H1 (cell line): ENCODE measurements at regions not wholly inside any gene's neighbourhood (a gene's known extent, or its start where the extent isn't known, plus 50 kb on each side); places are given as distances from the start of the nearest gene placed in this dataset.

ENCODE experiments used
- CTCF ChIA-PET: fragments of 300-600 bp; sonication (Branson Sonifier 250); formaldehyde crosslinking; loops from one replicate; lab custom pipeline; 2021; ENCODE audit not compliant: partially characterized antibody; lab: Charles Lee
- POLR2A ChIA-PET: fragments of 300-600 bp; sonication (Branson Sonifier 250); formaldehyde crosslinking; loops from one replicate; lab custom pipeline; 2021; ENCODE audit warnings: inconsistent platforms; ENCODE audit not compliant: partially characterized antibody; lab: Charles Lee
- DNase-seq, 2 experiments: peaks; one replicate each; pipeline versions ENCODE4 v3.0.0 to v3.0.0-alpha.2; 2010 to 2022; ENCODE audit warnings: low spot score in 2 of 2, low read depth in 1 of 2, mixed read lengths in 1 of 2
- FAIRE-seq: peaks from 2 replicates; lab custom pipeline; 2011; peaks lifted over from hg19 to GRCh38; lab: Jason Lieb, UNC
- H2AFZ ChIP-seq: 2 replicates; pipeline ENCODE4 v1.8.1; 2012; ENCODE audit warnings: low read length, inconsistent platforms
- H2AK5ac ChIP-seq: 2 replicates; pipeline ENCODE4 v1.6.1; 2013; ENCODE audit warnings: low read depth, low read length
- H2BK120ac ChIP-seq: replicated peaks from 2 replicates; pipeline ENCODE3; 2013; ENCODE audit warnings: low read depth, low read length, inconsistent platforms
- H2BK12ac ChIP-seq: 2 replicates; pipeline ENCODE4 v1.6.1; 2013; ENCODE audit warnings: low read depth, low read length
- H2BK15ac ChIP-seq: 2 replicates; pipeline ENCODE4 v1.6.1; 2013; ENCODE audit warnings: low read length
- H2BK20ac ChIP-seq: 2 replicates; pipeline ENCODE4 v1.6.1; 2013; ENCODE audit warnings: low read length
- H2BK5ac ChIP-seq: 2 replicates; pipeline ENCODE4 v1.6.1; 2013; ENCODE audit warnings: low read depth, low read length
- H3K14ac ChIP-seq: 2 replicates; pipeline ENCODE4 v1.6.1; 2013; ENCODE audit warnings: inconsistent platforms; ENCODE audit not compliant: insufficient read length
- H3K18ac ChIP-seq: 2 replicates; pipeline ENCODE4 v1.6.1; 2013; ENCODE audit warnings: low read length; ENCODE audit errors: extremely low read depth
- H3K23ac ChIP-seq: 2 replicates; pipeline ENCODE4 v1.6.1; 2013; ENCODE audit warnings: inconsistent platforms; ENCODE audit not compliant: insufficient read length
- H3K23me2 ChIP-seq: 2 replicates; pipeline ENCODE4 v1.6.1; 2013; ENCODE audit warnings: low read depth, low read length
- H3K27ac ChIP-seq: 2 replicates; pipeline ENCODE4 v1.6.1; 2011; ENCODE audit warnings: low read depth, low read length, inconsistent platforms
- H3K27me3 ChIP-seq, 4 experiments: replicated peaks in 1 of 4; 1 replicate in 1 of 4; 2 replicates in 3 of 4; pipeline versions ENCODE4 v1.6.1 to v1.8.1; 2011 to 2013; ENCODE audit warnings: low read length in 3 of 4, mild to moderate bottlenecking in 3 of 4, inconsistent platforms in 2 of 4, mixed read lengths in 2 of 4, moderate library complexity in 1 of 4; ENCODE audit not compliant: control insufficient read depth in 3 of 4, insufficient read depth in 3 of 4; ENCODE audit errors: extremely low read depth in 1 of 4
- H3K36me3 ChIP-seq, 4 experiments: 2 replicates each; pipeline versions ENCODE4 v1.6.1 to v1.8.1; 2011 to 2013; ENCODE audit warnings: mild to moderate bottlenecking in 4 of 4, low read length in 3 of 4, moderate library complexity in 2 of 4, control low read depth in 1 of 4, inconsistent platforms in 1 of 4; ENCODE audit not compliant: insufficient read depth in 4 of 4, control insufficient read depth in 2 of 4
- H3K4ac ChIP-seq: replicated peaks from 2 replicates; pipeline ENCODE3; 2013; ENCODE audit warnings: low read length, low read depth, mixed read lengths, inconsistent platforms; ENCODE audit not compliant: insufficient read length
- H3K4me1 ChIP-seq, 4 experiments: replicated peaks in 1 of 4; 1 replicate in 1 of 4; 2 replicates in 3 of 4; pipeline versions ENCODE4 v1.6.1 to v1.8.1; 2011 to 2013; ENCODE audit warnings: low read length in 3 of 4, inconsistent platforms in 2 of 4, mixed read lengths in 1 of 4; ENCODE audit not compliant: insufficient read depth in 4 of 4, control insufficient read depth in 3 of 4
- H3K4me2 ChIP-seq, 2 experiments: 2 replicates each; pipeline versions ENCODE4 v1.6.1 to v1.8.1; 2011 to 2013; ENCODE audit warnings: low read depth in 2 of 2, low read length in 2 of 2, control low read depth in 1 of 2, inconsistent platforms in 1 of 2, mild to moderate bottlenecking in 1 of 2; ENCODE audit not compliant: insufficient read depth in 1 of 2
- H3K4me3 ChIP-seq, 4 experiments: fragments of 200-600, 300-600 bp in 1 of 4; sonication (generic), shearing (Covaris generic), sonication (Bioruptor Twin) in 1 of 4; 2 replicates each; pipeline versions ENCODE4 v1.5.1 to v1.8.1; 2011 to 2016; ENCODE audit warnings: low read length in 4 of 4, low read depth in 3 of 4, control low read depth in 2 of 4, inconsistent platforms in 2 of 4, mild to moderate bottlenecking in 2 of 4, mixed read lengths in 1 of 4, moderate library complexity in 1 of 4; ENCODE audit not compliant: insufficient read depth in 2 of 4; ENCODE audit errors: extremely low read depth in 1 of 4
- H3K56ac ChIP-seq: replicated peaks from 2 replicates; pipeline ENCODE3; 2013; ENCODE audit warnings: low read depth, mild to moderate bottlenecking, mixed read lengths, low read length, inconsistent platforms; ENCODE audit not compliant: insufficient read length
- H3K79me1 ChIP-seq: 2 replicates; pipeline ENCODE4 v1.6.1; 2013; ENCODE audit warnings: low read depth, low read length, control low read depth
- H3K79me2 ChIP-seq, 2 experiments: 2 replicates each; pipeline versions ENCODE4 v1.6.1 to v1.8.1; 2012 to 2013; ENCODE audit warnings: low read length in 2 of 2, mild to moderate bottlenecking in 2 of 2, inconsistent platforms in 1 of 2; ENCODE audit not compliant: insufficient read depth in 2 of 2, control insufficient read depth in 1 of 2
- H3K9ac ChIP-seq, 4 experiments: replicated peaks in 1 of 4; 1 replicate in 1 of 4; 2 replicates in 3 of 4; pipeline versions ENCODE4 v1.6.1 to v1.8.1; 2011 to 2013; ENCODE audit warnings: low read depth in 3 of 4, low read length in 3 of 4, control low read depth in 2 of 4, mild to moderate bottlenecking in 2 of 4, moderate library complexity in 2 of 4, inconsistent platforms in 1 of 4; ENCODE audit errors: extremely low read depth in 1 of 4
- H3K9me3 ChIP-seq, 2 experiments: 2 replicates each; pipeline versions ENCODE4 v1.6.1 to v1.8.1; 2012 to 2013; ENCODE audit warnings: mild to moderate bottlenecking in 2 of 2, moderate library complexity in 2 of 2, control low read depth in 1 of 2, inconsistent platforms in 1 of 2, low read depth in 1 of 2, low read length in 1 of 2, mixed read lengths in 1 of 2; ENCODE audit not compliant: insufficient read depth in 2 of 2
- H4K20me1 ChIP-seq, 2 experiments: replicated peaks in 1 of 2; 2 replicates each; pipeline versions ENCODE3 to v1.8.1; 2011 to 2013; ENCODE audit warnings: inconsistent platforms in 2 of 2, low read length in 2 of 2, mild to moderate bottlenecking in 1 of 2; ENCODE audit not compliant: insufficient read depth in 2 of 2, control insufficient read depth in 1 of 2
- H4K5ac ChIP-seq: 2 replicates; pipeline ENCODE4 v1.6.1; 2013; ENCODE audit warnings: low read length, low read depth, mixed read lengths, inconsistent platforms; ENCODE audit not compliant: insufficient read length
- H4K8ac ChIP-seq: 2 replicates; pipeline ENCODE4 v1.8.0; 2013; ENCODE audit warnings: mild to moderate bottlenecking, moderate library complexity, low read length, inconsistent platforms; ENCODE audit not compliant: insufficient read depth; ENCODE audit errors: extremely low read depth
- H4K91ac ChIP-seq: replicated peaks from 2 replicates; pipeline ENCODE3; 2013; ENCODE audit warnings: low read length, mixed read lengths, inconsistent platforms; ENCODE audit not compliant: insufficient read length
- ASH2L ChIP-seq: fragments of 200-600, 300-600 bp; sonication (generic); IDR thresholded peaks from one replicate; pipeline ENCODE4 v1.7.1; 2017; ENCODE audit warnings: low read length
- CHD2 ChIP-seq: IDR thresholded peaks from 2 replicates; pipeline ENCODE4 v1.6.1; 2012; ENCODE audit warnings: low read length, improper control_type of control experiment
- CREB1 ChIP-seq: IDR thresholded peaks from 2 replicates; pipeline ENCODE4 v1.6.1; 2012; ENCODE audit warnings: inconsistent platforms
- GTF2F1 ChIP-seq: IDR thresholded peaks from 2 replicates; pipeline ENCODE4 v1.6.1; 2012; ENCODE audit warnings: low read depth, low read length, improper control_type of control experiment, borderline replicate concordance
- NRF1 ChIP-seq: IDR thresholded peaks from 2 replicates; pipeline ENCODE4 v1.6.1; 2011; ENCODE audit warnings: mild to moderate bottlenecking, low read depth, low read length, improper control_type of control experiment
- POLR2AphosphoS5 ChIP-seq: IDR thresholded peaks from 2 replicates; pipeline ENCODE4 v1.6.1; 2011; ENCODE audit warnings: low read depth, low read length
- RNF2 ChIP-seq: fragments of 200-900, 300-1000 bp; sonication (generic); IDR thresholded peaks from 2 replicates; pipeline ENCODE4 v1.7.1; 2016; ENCODE audit warnings: borderline replicate concordance, low read depth, mild to moderate bottlenecking, antibody characterized with exemption, low read length; ENCODE audit not compliant: poor library complexity, severe bottlenecking; ENCODE audit errors: missing control alignments
- SUZ12 ChIP-seq: fragments of 200-600 bp; sonication (generic); IDR thresholded peaks from 2 replicates; pipeline ENCODE4 v1.6.1; 2012; ENCODE audit warnings: mild to moderate bottlenecking, inconsistent platforms, low read length, moderate library complexity, mixed read lengths
- TAF7 ChIP-seq: optimal IDR thresholded peaks from 2 replicates; pipeline ENCODE3; 2011; ENCODE audit warnings: low read depth, mild to moderate bottlenecking, inconsistent platforms, low read length, moderate library complexity, borderline replicate concordance
- USF2 ChIP-seq: IDR thresholded peaks from 2 replicates; pipeline ENCODE4 v1.6.1; 2011; ENCODE audit warnings: low read length, improper control_type of control experiment
- WGBS, 2 experiments: shearing (Covaris generic) in 1 of 2; methylation state at CpG; one replicate each; pipeline versions ENCODE4 v1.1.6 to v1.1.7; 2013 to 2015; ENCODE audit warnings: low lambda C conversion rate in 2 of 2, mixed read lengths in 2 of 2, inconsistent platforms in 1 of 2, low coverage in 1 of 2, missing lambda C conversion rate in 1 of 2; ENCODE audit not compliant: insufficient replicate concordance in 2 of 2, insufficient coverage in 1 of 2, insufficient read length in 1 of 2; ENCODE audit errors: extremely low coverage in 1 of 2, missing lambda C conversion rate in 1 of 2; 5-methylcytosine and 5-hydroxymethylcytosine counted together

GRCh38 chr14:93861836-93862235, 65.3 kb upstream of the FAM181A start:
- CTCF ChIA-PET: interaction anchor here (1.2 to 1.7 kb wide), 2 partner anchors 33 to 41 kb away, joined by 3 to 4 read pairs; no protein-coding TSS in a partner anchor
- no peak overlapping the region for H2BK120ac ChIP-seq
- no peak overlapping the region for H3K4me2 ChIP-seq

More at GRCh38 chr14:93861836-93862235, 65.3 kb upstream of the FAM181A start:
- no peak overlapping the region for H3K4ac ChIP-seq
- H3K56ac ChIP-seq: no peak overlapping the region
- no peaks in the 10 kb centered on the region for H3K36me3 ChIP-seq
- no peak overlapping the region for H2BK15ac ChIP-seq
- H3K79me1 ChIP-seq: no peaks in the 10 kb centered on the region
- peaks cover 2% of the 10 kb centered on the region; the same call in 1 of the 2 replicates for H3K23me2 ChIP-seq
- no peaks in the 10 kb centered on the region for H3K4me1 ChIP-seq
- no peak for FAIRE-seq
- H3K9ac ChIP-seq: no peak overlapping the region
- no peak overlapping the region for H2AK5ac ChIP-seq
- TF ChIP-seq RNF2 (no peak), USF2 (no peak), TAF7 (no peak), SUZ12 (no peak), CREB1 (no peak), CHD2 (no peak), POLR2AphosphoS5 (no peak), ASH2L (no peak), GTF2F1 (no peak), NRF1 (no peak)
- H4K20me1 ChIP-seq: no peaks in the 10 kb centered on the region
- no peak overlapping the region for H2BK20ac ChIP-seq
- H4K5ac ChIP-seq: no peak overlapping the region
- H2AFZ ChIP-seq: no peak overlapping the region
- H3K14ac ChIP-seq: no peak overlapping the region
- no peak overlapping the region for H3K23ac ChIP-seq
- H3K79me2 ChIP-seq: no peaks in the 10 kb centered on the region; a peak in 1 of 4 replicates
- POLR2A ChIA-PET: no interaction called here
- no peak for DNase-seq
- no peak overlapping the region for H2BK12ac ChIP-seq
- no peaks in the 10 kb centered on the region for H3K9me3 ChIP-seq
- no peak overlapping the region for H3K27ac ChIP-seq
- no peak overlapping the region for H3K4me3 ChIP-seq
- peaks cover 0 to 4% (median 0%) of the 10 kb centered on the region in 4 experiments; a peak in 1 of 7 replicates for H3K27me3 ChIP-seq
- WGBS, 2 experiments: 90% methylated on average over 5 of the region's 5 CpGs; no CpG with 5 or more reads in 1 of the 2 experiments
- no peak overlapping the region for H2BK5ac ChIP-seq
- H4K8ac ChIP-seq: no peak overlapping the region
- no peak overlapping the region for H3K18ac ChIP-seq
- H4K91ac ChIP-seq: no peak overlapping the region
